Naive thymus-derived CD8-positive, alpha-beta T cell (primary cell): ENCODE measurements at regions not wholly inside any gene's neighbourhood (a gene's known extent, or its start where the extent isn't known, plus 50 kb on each side); places are given as distances from the start of the nearest gene placed in this dataset.
"Not testable (repeated sequence)": the region's sequence is repeated elsewhere in the genome, so short reads cannot be mapped to it uniquely, and the experiment has no call there.

Experiments used
- ATAC-seq, 2 donors: fragments of 150-1000 bp; cut with Tn5 transposase in 1 of 2; sonication (Bioruptor Pico), chemical (Tn5 transposase) in 1 of 2; 1 replicate in 1 of 2; 2 replicates in 1 of 2; pipeline ENCODE4 v1.10.0; 2021; ENCODE audit warnings: mild to moderate bottlenecking in 2 of 2, moderate library complexity in 2 of 2
- POLR2A ChIA-PET: fragments of 350-600 bp; sonication (Branson Sonifier 250); formaldehyde crosslinking; loops from one replicate; lab custom pipeline; 2021; ENCODE audit warnings: antibody characterized with exemption; lab: Charles Lee
- DNase-seq, 10 donors: peaks; one replicate each; pipeline versions ENCODE4 v3.0.0 to v3.0.0-alpha.2; 2020 to 2022
- H3K27ac Mint-ChIP-seq, 10 donors: one replicate each; pipeline ENCODE4 v1.8.0; 2020 to 2022; ENCODE audit warnings: mild to moderate bottlenecking in 10 of 10, mixed read lengths in 10 of 10, moderate library complexity in 4 of 10, inconsistent platforms in 1 of 10
- H3K27me3 Mint-ChIP-seq, 5 donors: one replicate each; pipeline ENCODE4 v1.8.0; 2021 to 2022; ENCODE audit warnings: mixed read lengths in 5 of 5
- H3K36me3 Mint-ChIP-seq, 3 donors: one replicate each; pipeline ENCODE4 v1.8.0; 2020 to 2022; ENCODE audit warnings: mixed read lengths in 3 of 3, mild to moderate bottlenecking in 2 of 3, inconsistent platforms in 1 of 3
- H3K4me1 Mint-ChIP-seq, 4 donors: one replicate each; pipeline ENCODE4 v1.8.0; 2021 to 2022; ENCODE audit warnings: mixed read lengths in 4 of 4
- H3K4me3 Mint-ChIP-seq, 10 donors: one replicate each; pipeline ENCODE4 v1.8.0; 2020 to 2022; ENCODE audit warnings: mild to moderate bottlenecking in 10 of 10, mixed read lengths in 10 of 10, moderate library complexity in 6 of 10, inconsistent platforms in 1 of 10
- H3K9me3 Mint-ChIP-seq, 9 donors: one replicate each; pipeline ENCODE4 v1.8.0; 2020 to 2022; ENCODE audit warnings: mixed read lengths in 9 of 9, mild to moderate bottlenecking in 3 of 9, inconsistent platforms in 1 of 9, moderate library complexity in 1 of 9

- Mint-ChIP-seq H3K36me3 (no peaks in the 10 kb centered on the region), H3K9me3 (no peaks in the 10 kb centered on the region), H3K27me3 (no peaks in the 10 kb centered on the region), H3K27ac (peak overlapping the region in 6 of 10 donors; percentile 28 to 92 (median 72)), H3K4me1 (peaks cover 9 to 28% (median 23%) of the 10 kb centered on the region in 4 donors), H3K4me3 (peak overlapping the region in 5 of 10 donors; percentile 11 to 54 (median 36))
- POLR2A ChIA-PET, result no interaction called here
- DNase-seq, result peak in 2 of 10 donors; percentile 28 to 30
- peak; percentile 68 to 76 for ATAC-seq
These were observed 626.2 kb downstream of the MID1IP1 start for GRCh38 chrX:39427492-39427891.

GRCh38 chrX:39427906-39428305 is 626.6 kb downstream of the MID1IP1 start:
- DNase-seq (no peak), ATAC-seq (no peak)
- Mint-ChIP-seq H3K36me3 (no peaks in the 10 kb centered on the region), H3K27me3 (no peaks in the 10 kb centered on the region), H3K4me1 (peaks cover 9 to 28% (median 23%) of the 10 kb centered on the region in 4 donors), H3K27ac (peak overlapping the region in 5 of 10 donors; percentile 51 to 88 (median 72)), H3K4me3 (no peak overlapping the region), H3K9me3 (no peaks in the 10 kb centered on the region)
- POLR2A ChIA-PET, result no interaction called here

- no peak for DNase-seq
- POLR2A ChIA-PET, result interaction anchor here (0.6 kb wide), 1 partner anchor 184 kb away, joined by 5 read pairs; no protein-coding TSS in a partner anchor
- Mint-ChIP-seq H3K4me1 (peaks cover 7 to 28% (median 23%) of the 10 kb centered on the region in 4 donors), H3K27me3 (no peaks in the 10 kb centered on the region), H3K36me3 (no peaks in the 10 kb centered on the region), H3K4me3 (no peak overlapping the region), H3K9me3 (no peaks in the 10 kb centered on the region), H3K27ac (no peak overlapping the region)
- ATAC-seq, result no peak
These were observed 629.3 kb downstream of the MID1IP1 start for GRCh38 chrX:39430551-39430950.

GRCh38 chrX:39431893-39432292 is 630.6 kb downstream of the MID1IP1 start:
- peaks cover 0 to 1% (median 0%) of the 10 kb centered on the region in 9 donors for H3K9me3 Mint-ChIP-seq
- DNase-seq, result no peak
- POLR2A ChIA-PET, result no interaction called here
- peak overlapping the region in 3 of 10 donors; percentile 1 to 19 (median 15) for H3K27ac Mint-ChIP-seq
- H3K4me1 Mint-ChIP-seq, result peaks cover 8 to 33% (median 19%) of the 10 kb centered on the region in 4 donors
- no peaks in the 10 kb centered on the region for H3K36me3 Mint-ChIP-seq
- no peak for ATAC-seq
- H3K4me3 Mint-ChIP-seq, result no peak overlapping the region
- no peaks in the 10 kb centered on the region for H3K27me3 Mint-ChIP-seq

- H3K36me3 Mint-ChIP-seq, DNase-seq, POLR2A ChIA-PET, H3K27ac Mint-ChIP-seq, H3K27me3 Mint-ChIP-seq, ATAC-seq, H3K4me3 Mint-ChIP-seq: not testable (repeated sequence)
- Mint-ChIP-seq H3K4me1 (peaks cover 0 to 17% (median 4%) of the 10 kb centered on the region in 4 donors), H3K9me3 (peaks cover 0 to 12% (median 0%) of the 10 kb centered on the region in 9 donors)
These were observed 633.4 kb downstream of the MID1IP1 start for GRCh38 chrX:39434671-39435070.

GRCh38 chrX:39436538-39436937 is 635.3 kb downstream of the MID1IP1 start:
- Mint-ChIP-seq H3K4me1 (peaks cover 8 to 28% (median 9%) of the 10 kb centered on the region in 4 donors), H3K9me3 (peaks cover 0 to 12% (median 0%) of the 10 kb centered on the region in 9 donors), H3K27ac (peak overlapping the region in 1 of 10 donors; percentile 63)
- H3K27me3 Mint-ChIP-seq, DNase-seq, POLR2A ChIA-PET, ATAC-seq, H3K36me3 Mint-ChIP-seq, H3K4me3 Mint-ChIP-seq: not testable (repeated sequence)

GRCh38 chrX:39437670-39438441 is 636.6 kb downstream of the MID1IP1 start:
- H3K27ac Mint-ChIP-seq, result no peak overlapping the region
- H3K9me3 Mint-ChIP-seq, result peaks cover 0 to 12% (median 0%) of the 10 kb centered on the region in 9 donors
- peaks cover 8 to 36% (median 9%) of the 10 kb centered on the region in 4 donors for H3K4me1 Mint-ChIP-seq
- ATAC-seq (no peak), DNase-seq (no peak)
- H3K36me3 Mint-ChIP-seq, result no peaks in the 10 kb centered on the region
- POLR2A ChIA-PET, result no interaction called here
- no peak overlapping the region for H3K4me3 Mint-ChIP-seq
- no peaks in the 10 kb centered on the region for H3K27me3 Mint-ChIP-seq

GRCh38 chrX:39438603-39439602 is 637.6 kb downstream of the MID1IP1 start:
- Mint-ChIP-seq H3K27me3 (no peaks in the 10 kb centered on the region), H3K36me3 (no peaks in the 10 kb centered on the region), H3K27ac (no peak overlapping the region), H3K9me3 (peaks cover 0 to 12% (median 0%) of the 10 kb centered on the region in 9 donors), H3K4me3 (no peak overlapping the region), H3K4me1 (peaks cover 8 to 36% (median 9%) of the 10 kb centered on the region in 4 donors)
- POLR2A ChIA-PET, result no interaction called here
- DNase-seq (no peak), ATAC-seq (no peak)

GRCh38 chrX:39439906-39440798 is 638.9 kb downstream of the MID1IP1 start:
- peak overlapping the region in 8 of 10 donors; percentile 13 to 82 (median 57) for H3K27ac Mint-ChIP-seq

GRCh38 chrX:39440799-39441284 is 639.6 kb downstream of the MID1IP1 start:
- H3K36me3 Mint-ChIP-seq, result no peaks in the 10 kb centered on the region
- no peak for ATAC-seq

More at GRCh38 chrX:39439906-39440798, 638.9 kb downstream of the MID1IP1 start:
- POLR2A ChIA-PET, result no interaction called here
- peaks cover 8 to 37% (median 10%) of the 10 kb centered on the region in 4 donors for H3K4me1 Mint-ChIP-seq
- H3K9me3 Mint-ChIP-seq, result peaks cover 0 to 12% (median 0%) of the 10 kb centered on the region in 9 donors
- DNase-seq (no peak), ATAC-seq (no peak)
- H3K36me3 Mint-ChIP-seq, result no peaks in the 10 kb centered on the region
- peak overlapping the region in 9 of 10 donors; percentile 31 to 68 (median 60) for H3K4me3 Mint-ChIP-seq
- H3K27me3 Mint-ChIP-seq, result no peaks in the 10 kb centered on the region

GRCh38 chrX:39442332-39442731 is 641.1 kb downstream of the MID1IP1 start:
- H3K9me3 Mint-ChIP-seq, result peaks cover 0 to 7% (median 0%) of the 10 kb centered on the region in 9 donors
- H3K4me1 Mint-ChIP-seq, result peaks cover 7 to 29% (median 14%) of the 10 kb centered on the region in 4 donors
- H3K4me3 Mint-ChIP-seq, result no peak overlapping the region
- no peaks in the 10 kb centered on the region for H3K36me3 Mint-ChIP-seq
- no peak for DNase-seq
- H3K27ac Mint-ChIP-seq, result peak overlapping the region in 1 of 10 donors; percentile 47
- no peak for ATAC-seq
- POLR2A ChIA-PET, result no interaction called here
- no peaks in the 10 kb centered on the region for H3K27me3 Mint-ChIP-seq

More at GRCh38 chrX:39440799-39441284, 639.6 kb downstream of the MID1IP1 start:
- Mint-ChIP-seq H3K9me3 (peaks cover 0 to 12% (median 0%) of the 10 kb centered on the region in 9 donors), H3K27me3 (no peaks in the 10 kb centered on the region), H3K4me3 (peak overlapping the region in 1 of 10 donors; percentile 63), H3K4me1 (peaks cover 8 to 40% (median 14%) of the 10 kb centered on the region in 4 donors), H3K27ac (peak overlapping the region in 6 of 10 donors; percentile 40 to 82 (median 60))
- DNase-seq, result no peak
- POLR2A ChIA-PET, result no interaction called here
